ENCODE measurements at regions not wholly inside any gene's neighbourhood (a gene's known extent, or its start where the extent isn't known, plus 50 kb on each side); places are given as distances from the start of the nearest gene placed in this dataset.

DNA sequence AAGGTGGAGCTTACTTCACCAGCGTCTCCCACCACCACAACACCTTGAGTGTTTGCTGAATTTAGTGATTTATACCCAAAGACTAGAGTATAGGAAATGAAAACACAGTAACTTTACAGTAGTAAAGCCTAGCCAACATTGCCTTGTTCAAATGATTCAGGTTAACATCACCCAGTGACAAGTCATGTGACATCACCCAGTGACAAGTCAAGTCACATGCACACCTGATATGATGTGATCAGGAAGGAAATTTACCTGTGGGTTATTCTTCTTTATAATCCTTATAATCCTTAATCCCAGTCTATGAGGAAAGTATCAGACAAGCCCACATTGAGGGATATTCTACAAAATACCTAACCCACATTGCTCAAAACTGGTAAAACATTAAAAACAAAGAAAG, 545.6 kb upstream of the MEF2C start:
- 40 to 100% (median 83%) methylated on average over 1 of the region's 1 CpG; no CpG with 5 or more reads in 3 of the 10 experiments for WGBS, 10 experiments
- no peak overlapping the region for H3K27ac ChIP-seq
- H3K4me3 ChIP-seq, result no peak overlapping the region
- ATAC-seq (replicated peaks in 6 of 8), result no peak
- no peaks in the 10 kb centered on the region for H3K4me1 ChIP-seq (replicated peaks in 1 of 2)
- in situ Hi-C loops (cut with MboI; ENCODE audit: low pct_unique_long_range_greater_than_20kb in 2 of 9, low sequenced_read_pairs in 9 of 9, unreplicated experiment in 9 of 9), result no loop called here

DNA sequence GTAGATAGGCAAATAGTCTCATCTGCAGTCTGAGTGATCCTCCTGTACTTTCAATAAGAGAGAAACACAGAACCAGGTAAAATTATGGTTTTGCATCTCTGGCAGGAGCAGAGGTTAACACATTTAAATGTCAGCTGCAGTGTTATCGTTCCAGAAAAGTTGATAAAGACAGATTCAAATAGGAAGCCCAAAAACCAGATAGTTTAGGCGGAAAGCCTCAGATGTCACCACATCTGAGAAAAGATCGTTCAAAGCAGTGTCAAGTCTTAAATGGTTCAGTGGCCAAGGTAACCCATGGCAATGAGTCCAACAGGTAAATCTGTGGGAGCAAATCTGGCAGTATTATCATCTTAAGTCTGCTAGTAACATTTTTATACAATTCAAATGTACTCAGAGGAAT, 542.1 kb upstream of the MEF2C start:
- Histone ChIP-seq H3K4me1 (replicated peaks in 1 of 2) (no peaks in the 10 kb centered on the region), H3K4me3 (no peak overlapping the region), H3K27ac (no peak overlapping the region)
- in situ Hi-C loops (cut with MboI; ENCODE audit: low pct_unique_long_range_greater_than_20kb in 2 of 9, low sequenced_read_pairs in 9 of 9, unreplicated experiment in 9 of 9), result no loop called here
- 60 to 100% (median 88%) methylated on average over 1 to 3 of the region's 3 CpGs; no CpG with 5 or more reads in 2 of the 10 experiments for WGBS, 10 experiments
- ATAC-seq (replicated peaks in 6 of 8), result no peak

DNA sequence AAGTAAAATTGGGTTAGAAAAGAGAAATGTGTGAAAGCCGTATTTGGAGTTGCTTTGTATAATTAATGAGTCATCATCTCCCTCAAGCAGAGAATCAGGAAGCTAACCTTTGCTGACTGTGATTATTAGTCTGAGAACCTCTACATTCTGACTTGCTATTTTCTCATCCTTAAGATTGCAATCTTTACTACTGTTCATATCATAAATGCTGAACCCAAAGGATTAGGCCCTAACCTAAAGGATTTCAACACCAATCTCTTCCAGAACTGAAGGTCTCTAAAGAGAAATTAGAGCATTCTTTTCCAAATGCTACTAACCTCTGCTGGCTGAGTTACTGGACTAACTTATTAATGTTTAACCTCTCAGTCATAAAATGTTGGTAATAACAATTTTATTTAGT, 538.1 kb upstream of the MEF2C start:
- ATAC-seq (replicated peaks in 6 of 8), result peak in 2 of 8 experiments; percentile 16 to 25
- no peak overlapping the region for H3K27ac ChIP-seq

DNA sequence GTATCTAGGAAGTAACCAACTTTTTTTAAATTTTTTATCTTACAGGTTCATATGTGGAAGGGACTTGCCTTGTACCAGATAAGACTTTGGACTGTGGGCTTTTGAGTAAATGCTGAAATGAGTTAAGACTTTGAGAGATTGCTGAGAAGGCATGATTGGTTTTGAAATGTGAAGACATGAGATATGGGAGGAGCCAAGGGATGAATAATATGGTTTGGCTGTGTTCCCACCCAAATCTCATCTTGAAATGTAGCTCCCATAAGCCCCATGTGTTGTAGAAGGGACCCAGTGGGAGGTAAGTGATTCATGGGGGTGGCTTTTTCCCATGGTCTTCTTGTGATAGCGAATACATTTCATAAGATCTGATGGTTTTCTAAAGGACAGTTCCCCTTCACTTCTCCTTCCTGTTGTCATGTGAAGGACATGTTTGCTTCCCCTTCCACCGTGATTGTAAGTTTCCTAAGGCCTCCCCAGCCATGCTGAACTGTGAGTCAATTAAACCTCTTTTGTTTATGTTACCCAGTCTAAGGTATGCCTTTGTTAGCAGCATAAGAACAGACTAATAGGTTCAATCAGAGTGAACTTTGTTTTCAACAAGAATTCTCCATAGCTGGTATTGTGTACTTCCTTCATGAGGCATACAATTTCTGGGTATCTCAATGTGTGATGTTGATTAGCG, 535.6 kb upstream of the MEF2C start:
- ATAC-seq (replicated peaks in 6 of 8), result no peak
- H3K4me1 ChIP-seq (replicated peaks in 1 of 2), result no peaks in the 10 kb centered on the region
- in situ Hi-C loops (cut with MboI; ENCODE audit: low pct_unique_long_range_greater_than_20kb in 2 of 9, low sequenced_read_pairs in 9 of 9, unreplicated experiment in 9 of 9), result no loop called here
- no peak overlapping the region for H3K27ac ChIP-seq
- H3K4me3 ChIP-seq, result no peak overlapping the region
- WGBS, 10 experiments, result 43 to 100% (median 92%) methylated on average over 1 to 3 of the region's 3 CpGs

More for the DNA sequence above, 538.1 kb upstream of the MEF2C start:
- H3K4me1 ChIP-seq (replicated peaks in 1 of 2), result no peaks in the 10 kb centered on the region
- H3K4me3 ChIP-seq, result no peak overlapping the region
- in situ Hi-C loops (cut with MboI; ENCODE audit: low pct_unique_long_range_greater_than_20kb in 2 of 9, low sequenced_read_pairs in 9 of 9, unreplicated experiment in 9 of 9), result no loop called here
- 0 to 67% (median 38%) methylated on average over 1 of the region's 1 CpG; no CpG with 5 or more reads in 2 of the 10 experiments for WGBS, 10 experiments

DNA sequence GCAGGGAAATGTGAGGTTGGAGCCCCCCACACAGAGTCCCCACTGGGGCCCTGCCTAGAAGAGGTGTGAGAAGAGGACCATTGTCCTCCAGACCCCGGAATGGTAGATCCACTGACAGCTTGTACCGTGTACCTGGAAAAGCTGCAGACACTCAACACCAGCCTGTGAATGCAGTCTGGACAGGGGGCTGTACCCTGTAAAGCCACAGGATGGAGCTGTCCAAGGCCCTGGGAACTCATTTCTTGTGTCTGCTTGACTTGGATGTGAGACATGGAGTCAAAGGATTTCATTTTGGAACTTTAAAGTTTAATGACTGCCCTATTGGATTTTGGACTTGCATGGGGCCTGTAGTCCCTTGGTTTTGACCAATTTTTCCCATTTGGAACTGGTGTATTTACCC, 535.0 kb upstream of the MEF2C start:
- 80 to 100% (median 93%) methylated on average over 1 to 2 of the region's 2 CpGs; no CpG with 5 or more reads in 7 of the 10 experiments for WGBS, 10 experiments
- Histone ChIP-seq H3K27ac (no peak overlapping the region), H3K4me3 (no peak overlapping the region), H3K4me1 (replicated peaks in 1 of 2) (no peaks in the 10 kb centered on the region)
- in situ Hi-C loops (cut with MboI; ENCODE audit: low pct_unique_long_range_greater_than_20kb in 2 of 9, low sequenced_read_pairs in 9 of 9, unreplicated experiment in 9 of 9), result no loop called here
- ATAC-seq (replicated peaks in 6 of 8), result no peak

DNA sequence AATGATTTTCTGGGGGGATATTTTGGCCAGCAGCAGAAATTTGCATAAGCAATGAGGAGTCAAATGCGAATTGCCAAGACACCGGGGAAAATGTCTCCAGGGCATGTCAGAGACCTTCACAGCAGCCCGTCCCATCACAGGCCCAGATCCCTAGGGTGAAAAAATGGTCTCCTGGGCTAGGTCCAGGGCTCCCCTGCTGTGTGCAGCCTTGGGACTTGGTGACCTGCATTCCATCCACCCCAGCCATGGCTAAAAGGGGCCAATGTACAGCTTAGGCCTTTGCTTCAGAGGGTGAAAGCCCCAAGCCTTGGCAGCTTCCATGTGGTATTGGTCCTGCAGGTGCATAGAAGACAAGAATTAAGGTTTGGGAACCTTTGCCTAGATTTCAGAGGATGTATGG, 534.5 kb upstream of the MEF2C start:
- in situ Hi-C loops (cut with MboI; ENCODE audit: low pct_unique_long_range_greater_than_20kb in 2 of 9, low sequenced_read_pairs in 9 of 9, unreplicated experiment in 9 of 9), result no loop called here
- no peak for ATAC-seq (replicated peaks in 6 of 8)
- Histone ChIP-seq H3K4me3 (no peak overlapping the region), H3K27ac (no peak overlapping the region), H3K4me1 (replicated peaks in 1 of 2) (no peaks in the 10 kb centered on the region)
- WGBS, 10 experiments, result 20 to 100% (median 60%) methylated on average over 1 to 3 of the region's 3 CpGs; no CpG with 5 or more reads in 4 of the 10 experiments

DNA sequence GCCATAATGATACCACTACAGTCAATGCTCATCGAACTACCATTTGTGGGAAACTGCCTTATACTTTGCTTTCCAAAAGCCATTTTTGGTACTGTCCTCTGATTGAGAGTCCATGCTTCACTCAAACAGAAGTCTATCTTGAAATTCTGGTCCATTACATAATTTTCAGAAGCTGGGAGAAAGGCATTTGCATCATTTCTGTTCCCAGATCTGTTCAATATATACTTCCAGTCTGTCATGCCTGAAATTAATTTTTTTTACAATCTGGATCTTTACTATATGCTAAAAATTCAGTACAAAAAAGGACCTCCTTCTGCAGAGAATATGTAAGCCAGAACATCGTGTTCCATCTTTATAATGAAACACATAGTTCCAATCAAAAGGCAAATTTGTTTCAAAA, 528.9 kb upstream of the MEF2C start:
- no peak for ATAC-seq (replicated peaks in 6 of 8)
- 10 to 100% (median 90%) methylated on average over 1 to 2 of the region's 2 CpGs; no CpG with 5 or more reads in 1 of the 10 experiments for WGBS, 10 experiments
- Histone ChIP-seq H3K4me1 (replicated peaks in 1 of 2) (no peaks in the 10 kb centered on the region), H3K4me3 (no peak overlapping the region), H3K27ac (no peak overlapping the region)
- in situ Hi-C loops (cut with MboI; ENCODE audit: low pct_unique_long_range_greater_than_20kb in 2 of 9, low sequenced_read_pairs in 9 of 9, unreplicated experiment in 9 of 9), result no loop called here

DNA sequence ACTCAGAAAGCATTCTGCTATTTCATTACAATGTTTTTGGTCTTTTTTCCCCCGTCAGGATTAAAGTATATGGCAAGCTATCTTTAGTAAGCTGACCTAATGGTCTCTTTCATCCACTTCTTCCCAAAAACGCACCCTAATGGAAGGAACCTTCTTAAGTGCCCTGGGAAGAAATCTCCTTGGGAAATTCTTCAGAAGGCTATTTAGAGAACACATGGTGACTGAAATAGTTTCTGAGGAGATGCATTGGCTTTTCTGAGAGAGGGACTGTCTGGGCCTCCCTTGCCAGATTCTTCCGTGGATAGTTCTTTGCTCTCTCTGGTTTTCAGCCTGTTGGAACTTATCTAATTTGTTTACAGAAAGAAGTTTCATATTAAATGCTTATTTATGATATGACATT, 524.1 kb upstream of the MEF2C start:
- ATAC-seq (replicated peaks in 6 of 8), result no peak
- no peak overlapping the region for H3K27ac ChIP-seq
- H3K4me1 ChIP-seq (replicated peaks in 1 of 2), result no peaks in the 10 kb centered on the region
- 75 to 100% (median 90%) methylated on average over 1 to 3 of the region's 3 CpGs for WGBS, 10 experiments
- no peak overlapping the region for H3K4me3 ChIP-seq
- in situ Hi-C loops (cut with MboI; ENCODE audit: low pct_unique_long_range_greater_than_20kb in 2 of 9, low sequenced_read_pairs in 9 of 9, unreplicated experiment in 9 of 9), result no loop called here

DNA sequence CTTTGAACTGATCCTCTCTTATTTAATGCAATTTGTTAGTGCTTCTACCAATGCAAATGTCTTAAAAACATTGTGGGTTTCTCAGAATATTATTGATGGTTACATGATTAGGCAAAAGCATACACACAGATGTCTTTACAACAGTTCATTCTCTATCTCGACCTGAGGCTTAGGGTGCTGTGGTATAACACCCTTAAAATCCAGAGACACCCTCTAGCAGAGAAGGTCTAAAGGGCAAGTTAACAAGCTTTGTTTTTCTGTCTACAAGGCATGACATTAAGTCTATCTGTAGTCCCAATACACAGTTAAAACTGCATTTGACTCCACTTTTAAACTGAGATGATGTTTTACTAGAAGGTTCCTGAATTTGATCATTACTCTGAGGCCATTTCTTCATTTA, 518.7 kb upstream of the MEF2C start:
- no peaks in the 10 kb centered on the region for H3K4me1 ChIP-seq (replicated peaks in 1 of 2)
- 0 to 67% (median 56%) methylated on average over 1 of the region's 1 CpG; no CpG with 5 or more reads in 2 of the 10 experiments for WGBS, 10 experiments
- ATAC-seq (replicated peaks in 6 of 8), result no peak
- no peak overlapping the region for H3K27ac ChIP-seq
- H3K4me3 ChIP-seq, result no peak overlapping the region
- in situ Hi-C loops (cut with MboI; ENCODE audit: low pct_unique_long_range_greater_than_20kb in 2 of 9, low sequenced_read_pairs in 9 of 9, unreplicated experiment in 9 of 9), result no loop called here

DNA sequence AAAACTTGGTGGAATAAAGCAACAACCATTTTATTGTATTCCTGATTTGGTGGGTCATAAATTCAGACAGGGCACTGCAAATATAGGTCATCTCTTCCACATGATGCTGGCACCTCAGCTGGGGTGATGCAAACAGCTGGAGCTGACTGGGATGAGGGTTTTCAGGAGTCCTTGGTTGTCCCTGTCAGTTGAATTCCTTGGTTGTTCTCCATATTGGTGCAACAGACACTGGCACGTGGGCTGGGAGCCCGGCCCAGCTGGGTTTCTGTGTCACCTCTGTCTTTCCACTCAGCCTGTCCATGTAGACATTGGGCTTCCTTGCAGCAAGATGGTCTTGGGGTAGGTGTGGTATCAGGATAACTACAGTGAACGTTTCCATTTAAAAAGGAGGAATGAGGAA, 518.0 kb upstream of the MEF2C start:
- no peak for ATAC-seq (replicated peaks in 6 of 8)
- Histone ChIP-seq H3K4me3 (no peak overlapping the region), H3K4me1 (replicated peaks in 1 of 2) (no peaks in the 10 kb centered on the region), H3K27ac (no peak overlapping the region)
- in situ Hi-C loops (cut with MboI; ENCODE audit: low pct_unique_long_range_greater_than_20kb in 2 of 9, low sequenced_read_pairs in 9 of 9, unreplicated experiment in 9 of 9), result no loop called here
- WGBS, 10 experiments, result 40 to 100% (median 80%) methylated on average over 1 to 2 of the region's 3 CpGs; no CpG with 5 or more reads in 7 of the 10 experiments

DNA sequence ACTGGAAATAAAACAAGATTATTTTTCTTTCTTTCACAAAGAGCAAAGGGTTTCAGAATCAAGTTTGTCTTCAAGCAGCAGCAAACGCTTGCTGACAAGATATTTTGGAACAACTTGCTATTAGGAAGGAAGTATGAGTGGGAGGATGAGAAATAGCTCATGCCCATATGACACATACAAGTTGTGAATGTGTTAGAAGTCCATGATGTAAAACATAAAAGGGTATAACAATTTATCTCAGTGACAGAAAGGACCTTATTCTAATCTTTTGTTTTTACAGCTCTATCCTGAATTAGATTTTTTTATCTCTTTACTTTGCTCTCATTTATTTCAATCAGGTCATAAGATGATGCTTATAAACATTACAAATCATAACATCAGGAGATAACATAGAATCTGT, 516.6 kb upstream of the MEF2C start:
- no peak for ATAC-seq (replicated peaks in 6 of 8)
- Histone ChIP-seq H3K4me3 (no peak overlapping the region), H3K4me1 (replicated peaks in 1 of 2) (no peaks in the 10 kb centered on the region), H3K27ac (no peak overlapping the region)
- WGBS, 10 experiments, result 0 to 100% (median 67%) methylated on average over 1 of the region's 1 CpG; no CpG with 5 or more reads in 3 of the 10 experiments
- in situ Hi-C loops (cut with MboI; ENCODE audit: low pct_unique_long_range_greater_than_20kb in 2 of 9, low sequenced_read_pairs in 9 of 9, unreplicated experiment in 9 of 9), result no loop called here

DNA sequence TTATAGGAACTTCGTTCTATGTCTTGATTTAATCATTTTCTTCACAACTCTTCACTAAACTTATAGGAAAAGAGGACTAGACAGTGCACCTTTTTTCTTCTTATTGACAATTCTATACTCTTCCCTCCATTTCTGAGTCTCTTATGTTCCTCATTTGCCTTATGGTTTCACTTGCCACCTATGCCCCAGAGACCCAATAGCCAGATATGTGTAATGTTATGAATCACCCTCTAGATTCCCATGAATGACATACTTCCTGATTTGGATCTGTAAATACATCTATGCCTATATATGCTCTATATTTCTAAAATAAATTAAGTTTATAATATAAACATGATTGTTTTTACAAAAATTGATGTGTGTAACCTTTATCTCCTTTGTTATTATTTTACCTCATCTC, 514.1 kb upstream of the MEF2C start:
- Histone ChIP-seq H3K27ac (no peak overlapping the region), H3K4me3 (no peak overlapping the region), H3K4me1 (replicated peaks in 1 of 2) (no peaks in the 10 kb centered on the region)
- in situ Hi-C loops (cut with MboI; ENCODE audit: low pct_unique_long_range_greater_than_20kb in 2 of 9, low sequenced_read_pairs in 9 of 9, unreplicated experiment in 9 of 9), result no loop called here
- 63 to 93% (median 83%) methylated on average over 1 of the region's 1 CpG; no CpG with 5 or more reads in 1 of the 10 experiments for WGBS, 10 experiments
- no peak for ATAC-seq (replicated peaks in 6 of 8)

DNA sequence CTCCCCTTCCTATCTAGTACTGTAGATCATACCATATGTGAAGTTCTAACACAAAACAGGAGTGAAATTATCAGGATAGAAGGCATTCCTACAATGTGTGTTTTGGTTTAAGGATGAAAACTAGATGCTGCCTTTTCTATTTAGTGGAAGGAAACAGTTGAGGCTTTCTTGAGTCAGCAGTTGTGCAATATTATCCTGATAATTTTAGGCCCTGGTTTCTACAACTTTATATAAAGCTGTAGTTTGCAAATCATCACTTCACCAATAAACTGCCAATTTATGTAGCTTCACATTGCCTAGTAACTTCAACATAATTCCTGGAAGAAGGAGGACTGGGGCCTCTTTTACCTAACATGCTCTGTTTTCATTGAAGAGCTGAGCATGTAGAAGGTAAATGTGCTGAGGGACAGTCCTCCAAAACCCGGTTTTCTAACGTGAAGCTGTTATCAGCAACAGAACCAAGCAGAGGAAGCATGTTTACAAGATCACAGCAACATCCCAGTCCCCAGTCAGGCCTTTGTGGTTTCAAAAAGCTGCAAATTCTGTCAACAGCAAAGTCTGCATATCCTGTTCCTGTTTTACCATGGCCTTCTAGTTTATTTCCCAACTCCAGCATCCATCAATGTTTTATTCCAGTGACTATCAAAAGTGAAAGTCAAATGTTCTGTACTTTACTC, 513.4 kb upstream of the MEF2C start:
- peak in 2 of 8 experiments; percentile 77 to 92 for ATAC-seq (replicated peaks in 6 of 8)
- in situ Hi-C loops (cut with MboI; ENCODE audit: low pct_unique_long_range_greater_than_20kb in 2 of 9, low sequenced_read_pairs in 9 of 9, unreplicated experiment in 9 of 9), result no loop called here
- H3K27ac ChIP-seq, result no peak overlapping the region
- WGBS, 10 experiments, result 0 to 76% (median 30%) methylated on average over 1 to 2 of the region's 2 CpGs; no CpG with 5 or more reads in 3 of the 10 experiments
- H3K4me3 ChIP-seq, result no peak overlapping the region
- H3K4me1 ChIP-seq (replicated peaks in 1 of 2), result no peaks in the 10 kb centered on the region

DNA sequence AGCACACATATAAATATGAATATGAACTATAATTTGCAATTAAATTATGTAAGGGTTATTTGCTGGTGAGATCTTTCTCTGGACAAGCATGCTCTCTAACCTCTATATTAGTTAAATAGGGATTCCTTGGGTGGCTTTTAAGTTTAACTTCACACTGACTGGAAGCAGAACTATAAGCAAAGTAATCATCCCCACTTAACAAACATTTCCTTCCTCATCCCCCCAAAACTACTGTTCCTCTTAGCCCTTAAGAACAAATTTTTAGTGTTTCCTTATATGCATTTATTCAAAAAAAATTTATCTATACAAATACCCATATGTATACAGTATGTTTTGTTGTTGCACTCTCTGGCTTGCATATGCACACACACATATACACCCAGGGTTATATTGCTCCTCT, 512.1 kb upstream of the MEF2C start:
- H3K4me3 ChIP-seq, result no peak overlapping the region
- ATAC-seq (replicated peaks in 6 of 8), result peak in 1 of 8 experiments; percentile 30
- no peaks in the 10 kb centered on the region for H3K4me1 ChIP-seq (replicated peaks in 1 of 2)
- in situ Hi-C loops (cut with MboI; ENCODE audit: low pct_unique_long_range_greater_than_20kb in 2 of 9, low sequenced_read_pairs in 9 of 9, unreplicated experiment in 9 of 9), result no loop called here
- H3K27ac ChIP-seq, result no peak overlapping the region
